ENCODE measurements at regions not wholly inside any gene's neighbourhood (a gene's known extent, or its start where the extent isn't known, plus 50 kb on each side); places are given as distances from the start of the nearest gene placed in this dataset.

- no peak for DNase-seq (ENCODE audit: low spot score)
Measured at GRCh38 chr2:167756446-167756845, 490.9 kb downstream of the STK39 start.

More at GRCh38 chr2:167756446-167756845, 490.9 kb downstream of the STK39 start:
- Histone ChIP-seq H3K9ac (ENCODE audit: low read depth in 1 of 2, low read length in 2 of 2) (no peak overlapping the region), H3K4me1 (ENCODE audit: control insufficient read depth in 4 of 4, insufficient read depth in 4 of 4, low read length in 3 of 4) (peaks cover 0 to 2% (median 0%) of the 10 kb centered on the region in 4 donors), H3K27ac (ENCODE audit: low read depth in 1 of 2, low read length in 2 of 2) (no peak overlapping the region), H3K4me3 (ENCODE audit: low read depth in 1 of 3, low read length in 3 of 3) (no peak overlapping the region), H3K36me3 (ENCODE audit: control insufficient read depth in 4 of 4, insufficient read depth in 3 of 4, low read depth in 1 of 4, low read length in 3 of 4) (no peaks in the 10 kb centered on the region), H3K9me3 (ENCODE audit: control insufficient read depth in 4 of 4, low read length in 3 of 4) (no peaks in the 10 kb centered on the region), H3K27me3 (ENCODE audit: control insufficient read depth in 4 of 4, insufficient read depth in 4 of 4, low read length in 3 of 4) (no peaks in the 10 kb centered on the region)
- no peak for TF ChIP-seq ZBTB33 (IDR thresholded peaks at IDR 0.05)
- no peak for TF ChIP-seq YY1 (IDR thresholded peaks at IDR 0.05)
- no peak for TF ChIP-seq SP1 (IDR thresholded peaks at IDR 0.05)
- TF ChIP-seq JUND (IDR thresholded peaks at IDR 0.05) = no peak
- no peak for TF ChIP-seq HNF4A (conservative IDR thresholded peaks at IDR 0.05)
- TF ChIP-seq MAX (IDR thresholded peaks at IDR 0.05) = no peak
- no peak for TF ChIP-seq REST (IDR thresholded peaks at IDR 0.05)
- TF ChIP-seq HNF4G (IDR thresholded peaks at IDR 0.05) = no peak
- TF ChIP-seq RAD21 (IDR thresholded peaks at IDR 0.05) = no peak
- no peak for TF ChIP-seq NR2F2 (IDR thresholded peaks at IDR 0.05)
- no peak for TF ChIP-seq TAF1 (conservative IDR thresholded peaks at IDR 0.05)
- no peak for TF ChIP-seq CTCF (IDR thresholded peaks at IDR 0.05; ENCODE audit: low read depth, low read length, missing input control)
- no peak for TF ChIP-seq EGR1 (IDR thresholded peaks at IDR 0.05; ENCODE audit: low read depth in 2 of 2)
- TF ChIP-seq GABPA (IDR thresholded peaks at IDR 0.05 in 1 of 2, conservative IDR thresholded peaks at IDR 0.05 in 1 of 2) = no peak
- TF ChIP-seq FOXA2 (IDR thresholded peaks at IDR 0.05) = no peak
- no peak for TF ChIP-seq RXRA (IDR thresholded peaks at IDR 0.05)
- TF ChIP-seq FOXA1 (IDR thresholded peaks at IDR 0.05) = no peak
- WGBS = 69% methylated on average over 9 of the region's 9 CpGs
